ENCODE measurements at regions not wholly inside any gene's neighbourhood (a gene's known extent, or its start where the extent isn't known, plus 50 kb on each side); places are given as distances from the start of the nearest gene placed in this dataset.

DNA sequence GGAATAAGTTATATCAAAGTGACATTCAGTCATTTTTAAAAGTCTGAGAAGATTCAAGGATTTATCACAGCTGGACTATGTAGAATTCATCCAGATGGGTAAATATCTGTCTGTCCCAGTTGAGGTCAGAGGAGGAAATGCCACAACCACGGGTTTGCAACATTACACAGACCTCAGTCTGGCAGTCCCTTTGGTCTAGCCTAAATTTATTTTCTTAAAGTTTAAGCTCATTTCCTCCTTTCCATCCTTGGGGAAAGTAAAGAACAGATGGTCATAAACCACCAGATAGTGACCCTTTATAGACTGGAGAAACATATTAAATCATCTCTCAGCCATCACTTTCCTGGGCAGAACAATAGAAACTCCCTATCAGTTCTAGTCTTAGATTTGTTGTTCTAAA, 238.4 kb upstream of the DDI1 start:
- intact Hi-C loops (cut with micrococcal nuclease; ENCODE audit: unreplicated experiment) = no loop called here
- TF ChIP-seq, protein P1, sequence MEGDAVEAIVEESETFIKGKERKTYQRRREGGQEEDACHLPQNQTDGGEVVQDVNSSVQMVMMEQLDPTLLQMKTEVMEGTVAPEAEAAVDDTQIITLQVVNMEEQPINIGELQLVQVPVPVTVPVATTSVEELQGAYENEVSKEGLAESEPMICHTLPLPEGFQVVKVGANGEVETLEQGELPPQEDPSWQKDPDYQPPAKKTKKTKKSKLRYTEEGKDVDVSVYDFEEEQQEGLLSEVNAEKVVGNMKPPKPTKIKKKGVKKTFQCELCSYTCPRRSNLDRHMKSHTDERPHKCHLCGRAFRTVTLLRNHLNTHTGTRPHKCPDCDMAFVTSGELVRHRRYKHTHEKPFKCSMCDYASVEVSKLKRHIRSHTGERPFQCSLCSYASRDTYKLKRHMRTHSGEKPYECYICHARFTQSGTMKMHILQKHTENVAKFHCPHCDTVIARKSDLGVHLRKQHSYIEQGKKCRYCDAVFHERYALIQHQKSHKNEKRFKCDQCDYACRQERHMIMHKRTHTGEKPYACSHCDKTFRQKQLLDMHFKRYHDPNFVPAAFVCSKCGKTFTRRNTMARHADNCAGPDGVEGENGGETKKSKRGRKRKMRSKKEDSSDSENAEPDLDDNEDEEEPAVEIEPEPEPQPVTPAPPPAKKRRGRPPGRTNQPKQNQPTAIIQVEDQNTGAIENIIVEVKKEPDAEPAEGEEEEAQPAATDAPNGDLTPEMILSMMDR (conservative IDR thresholded peaks at IDR 0.05; ENCODE audit: low read depth, low read length) = no peak
- no peak for TF ChIP-seq EZH2 (IDR thresholded peaks at IDR 0.05; ENCODE audit: borderline replicate concordance, low read depth, low read length, poor library complexity, severe bottlenecking)
- Histone ChIP-seq H3K36me3 (ENCODE audit: insufficient read depth, low read length, poor library complexity, severe bottlenecking) (no peaks in the 10 kb centered on the region), H3K4me3 (ENCODE audit: low read depth, low read length, poor library complexity, severe bottlenecking) (no peak overlapping the region), H3K27ac (ENCODE audit: low read depth, low read length, poor library complexity, severe bottlenecking) (no peak overlapping the region), H3K27me3 (replicated peaks; ENCODE audit: insufficient read depth, low read depth, low read length, poor library complexity) (no peaks in the 10 kb centered on the region), H3K4me1 (ENCODE audit: insufficient read depth, low read length, poor library complexity, severe bottlenecking) (no peaks in the 10 kb centered on the region), H3K9me3 (ENCODE audit: low read depth, low read length, poor library complexity, severe bottlenecking) (no peaks in the 10 kb centered on the region)
- no peak for DNase-seq (ENCODE audit: low spot score)
- BruUV-seq (replicated peaks) = no TSS peak
- POLR2A ChIA-PET (ENCODE audit: low non-redundant PET) = no interaction called here
- CTCF ChIA-PET = no interaction called here

DNA sequence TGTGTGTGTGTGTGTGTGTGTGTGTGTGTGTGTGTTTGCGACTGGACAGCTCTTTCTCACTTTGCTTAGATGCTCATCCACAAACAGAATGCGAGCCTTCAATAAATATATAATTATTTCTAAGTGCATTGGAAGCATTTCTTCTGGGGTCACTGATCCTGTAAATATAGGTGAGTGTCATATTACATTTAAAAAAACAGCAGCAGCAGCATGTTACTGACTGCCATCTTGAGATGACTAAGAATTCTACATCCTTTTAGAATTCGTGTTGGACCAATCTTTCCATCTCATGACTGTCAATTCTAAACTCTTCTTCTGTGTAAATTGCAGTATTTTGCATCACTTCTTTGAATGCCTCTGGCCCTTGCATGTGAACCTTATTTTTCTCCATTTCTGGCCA, 238.0 kb upstream of the DDI1 start:
- intact Hi-C loops (cut with micrococcal nuclease; ENCODE audit: unreplicated experiment) = no loop called here
- Histone ChIP-seq H3K4me3 (ENCODE audit: low read depth, low read length, poor library complexity, severe bottlenecking) (no peak overlapping the region), H3K27ac (ENCODE audit: low read depth, low read length, poor library complexity, severe bottlenecking) (no peak overlapping the region), H3K4me1 (ENCODE audit: insufficient read depth, low read length, poor library complexity, severe bottlenecking) (no peaks in the 10 kb centered on the region), H3K9me3 (ENCODE audit: low read depth, low read length, poor library complexity, severe bottlenecking) (no peaks in the 10 kb centered on the region), H3K36me3 (ENCODE audit: insufficient read depth, low read length, poor library complexity, severe bottlenecking) (no peaks in the 10 kb centered on the region), H3K27me3 (replicated peaks; ENCODE audit: insufficient read depth, low read depth, low read length, poor library complexity) (no peaks in the 10 kb centered on the region)
- no peak for TF ChIP-seq EZH2 (IDR thresholded peaks at IDR 0.05; ENCODE audit: borderline replicate concordance, low read depth, low read length, poor library complexity, severe bottlenecking)
- TF ChIP-seq, protein P1 (conservative IDR thresholded peaks at IDR 0.05; ENCODE audit: low read depth, low read length) = no peak
- no TSS peak for BruUV-seq (replicated peaks)
- ChIA-PET POLR2A (ENCODE audit: low non-redundant PET) (no interaction called here), CTCF (no interaction called here)
- DNase-seq (ENCODE audit: low spot score) = peak; percentile 21

DNA sequence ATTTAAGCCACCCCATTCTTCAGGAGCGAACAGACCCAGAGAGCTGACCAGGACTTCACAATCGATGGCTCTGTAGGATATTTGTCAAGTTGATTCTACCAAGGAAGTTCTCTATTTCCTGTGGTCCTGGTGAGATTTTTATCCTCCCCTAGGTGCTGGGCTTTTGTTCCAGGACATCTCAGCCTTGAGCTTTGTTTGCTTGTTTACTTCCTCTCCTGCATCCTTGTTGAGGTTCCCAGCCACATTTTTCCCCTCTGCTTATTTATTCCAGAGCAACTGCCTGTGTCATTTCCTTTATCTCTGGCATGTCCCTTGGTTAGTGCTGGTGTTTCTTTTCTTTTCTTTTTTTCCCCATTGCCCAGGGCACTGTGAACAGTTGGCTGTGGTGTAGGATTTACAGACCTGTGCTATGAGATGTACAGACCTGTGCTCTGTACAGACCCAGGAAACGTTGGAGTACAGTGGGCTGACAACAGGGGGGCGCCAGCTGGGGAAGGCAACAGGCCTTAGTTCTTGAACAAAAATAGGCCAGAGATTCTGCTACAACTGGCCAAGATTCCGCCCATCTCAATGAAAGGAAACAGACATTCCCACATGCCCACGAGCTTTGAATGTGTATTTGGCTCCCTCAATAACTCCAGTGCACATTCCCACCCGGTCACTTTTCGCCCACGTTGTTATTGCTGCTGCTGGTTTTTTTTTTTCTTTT, 235.9 kb upstream of the DDI1 start:
- TF ChIP-seq EZH2 (IDR thresholded peaks at IDR 0.05; ENCODE audit: borderline replicate concordance, low read depth, low read length, poor library complexity, severe bottlenecking) = no peak
- TF ChIP-seq, protein P1 (conservative IDR thresholded peaks at IDR 0.05; ENCODE audit: low read depth, low read length) = no peak
- BruUV-seq (replicated peaks) = no TSS peak
- Histone ChIP-seq H3K4me3 (ENCODE audit: low read depth, low read length, poor library complexity, severe bottlenecking) (no peak overlapping the region), H3K27me3 (replicated peaks; ENCODE audit: insufficient read depth, low read depth, low read length, poor library complexity) (no peaks in the 10 kb centered on the region), H3K36me3 (ENCODE audit: insufficient read depth, low read length, poor library complexity, severe bottlenecking) (no peaks in the 10 kb centered on the region), H3K9me3 (ENCODE audit: low read depth, low read length, poor library complexity, severe bottlenecking) (no peaks in the 10 kb centered on the region), H3K4me1 (ENCODE audit: insufficient read depth, low read length, poor library complexity, severe bottlenecking) (no peaks in the 10 kb centered on the region), H3K27ac (ENCODE audit: low read depth, low read length, poor library complexity, severe bottlenecking) (no peak overlapping the region)
- ChIA-PET CTCF (no interaction called here), POLR2A (ENCODE audit: low non-redundant PET) (interaction anchor here (0.7 kb wide), 1 partner anchor 357 kb away, joined by 5 read pairs; no protein-coding TSS in a partner anchor)
- intact Hi-C loops (cut with micrococcal nuclease; ENCODE audit: unreplicated experiment) = no loop called here
- no peak for DNase-seq (ENCODE audit: low spot score)

Measured in A673 (cell line).